AG08395 (cell line): ENCODE measurements at regions not wholly inside any gene's neighbourhood (a gene's known extent, or its start where the extent isn't known, plus 50 kb on each side); places are given as distances from the start of the nearest gene placed in this dataset.
A peak's percentile ranks its signal among the peaks of the same experiment; 100 is the strongest.

ENCODE experiments used
- DNase-seq: peaks from one replicate; pipeline ENCODE4 v3.0.0; 2012; ENCODE audit warnings: mixed read lengths, low spot score

DNA sequence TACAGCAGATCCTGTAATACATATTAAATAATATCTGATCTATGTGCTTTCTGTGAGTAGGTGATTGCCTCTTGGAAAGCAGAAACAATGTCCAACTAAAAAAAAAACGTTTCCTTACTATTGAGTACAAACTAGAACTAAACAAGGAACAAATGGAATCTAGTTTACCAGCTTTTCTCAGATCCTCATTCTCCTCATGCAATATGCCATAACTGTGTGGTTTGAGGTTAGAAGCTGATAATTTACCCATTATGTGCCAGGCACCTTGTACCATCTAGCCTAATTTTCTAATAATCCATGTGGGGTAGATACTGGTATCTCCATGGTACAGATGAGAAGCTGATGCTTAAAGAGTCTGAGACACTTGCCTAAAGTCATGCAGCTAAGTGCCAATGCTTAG, 154.7 kb downstream of the PTGER3 start:
- DNase-seq, result no peak

DNA sequence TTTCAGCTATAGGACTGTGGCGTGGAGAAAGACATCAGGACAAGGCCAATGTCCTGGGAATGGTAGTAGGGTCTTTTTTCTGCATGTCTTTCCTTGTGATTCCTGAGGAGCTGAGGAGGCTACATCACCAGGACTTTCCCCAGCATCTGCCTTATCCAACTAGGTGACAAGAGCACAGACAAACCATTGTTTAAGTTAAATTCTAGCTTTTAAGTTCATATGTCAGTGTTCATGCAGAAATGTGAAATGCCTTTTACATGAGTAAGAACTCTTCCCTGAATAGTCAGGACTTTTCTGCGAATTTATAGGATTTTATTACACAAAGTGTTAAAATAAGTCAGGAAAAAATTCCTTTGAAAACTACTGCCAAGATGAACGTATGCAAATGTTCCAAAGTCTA, 154.2 kb downstream of the PTGER3 start:
- no peak for DNase-seq

DNA sequence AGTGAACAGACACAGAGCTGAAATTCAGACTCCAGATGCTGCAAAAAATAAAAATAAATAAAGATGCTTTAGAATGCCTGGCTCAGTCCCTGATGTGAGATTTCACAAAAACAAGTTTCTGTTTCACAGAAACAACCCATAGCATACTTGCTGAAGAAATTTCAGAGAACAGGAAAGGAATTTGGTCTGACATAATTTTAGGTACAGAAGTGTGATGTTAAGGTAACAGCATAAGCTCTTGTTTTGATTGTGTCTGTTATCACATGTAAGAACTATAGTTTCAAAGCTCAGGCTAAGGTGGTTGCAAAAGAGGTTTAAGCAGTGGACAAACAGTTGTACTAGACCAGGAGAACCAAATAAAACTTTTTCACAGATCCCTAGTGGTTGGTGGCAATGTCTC, 152.1 kb downstream of the PTGER3 start:
- no peak for DNase-seq

DNA sequence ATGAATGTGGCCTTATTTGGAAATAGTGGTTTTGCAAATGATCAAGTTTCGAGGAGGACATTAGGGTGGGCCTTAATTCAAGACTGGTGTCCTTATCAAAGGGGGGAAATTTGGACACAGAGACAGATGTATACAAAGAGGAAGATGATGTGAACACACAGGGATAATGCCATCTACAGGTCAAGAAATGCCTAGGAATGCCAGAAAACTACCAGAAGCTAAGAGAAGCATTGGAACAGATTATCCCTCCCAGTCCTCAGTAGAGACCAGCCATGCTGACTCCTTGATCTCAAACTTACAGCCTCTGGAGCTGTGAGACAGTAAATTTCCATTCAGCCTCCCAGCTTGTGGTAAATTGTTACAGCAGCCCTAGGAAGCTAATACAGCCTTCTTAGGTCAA, 151.4 kb downstream of the PTGER3 start:
- DNase-seq, result peak; percentile 21

DNA sequence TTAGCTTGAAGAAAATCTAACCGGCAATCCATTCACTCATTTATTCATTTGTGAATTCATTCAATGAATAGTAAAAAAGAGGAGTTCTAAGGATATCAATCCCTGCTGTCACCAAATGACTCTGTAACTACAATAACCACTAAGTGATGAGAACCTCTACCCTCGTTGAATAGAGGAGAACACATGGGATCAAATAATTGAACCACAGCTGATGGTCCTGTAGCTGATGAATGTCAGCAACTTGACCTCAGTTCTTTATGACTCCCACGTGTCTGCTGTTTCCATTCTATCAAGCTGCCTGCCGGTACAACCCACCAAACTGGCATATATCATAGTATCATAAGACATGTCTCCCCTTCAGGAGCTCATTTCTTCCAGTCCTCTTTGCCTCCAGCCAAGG, 150.3 kb downstream of the PTGER3 start:
- DNase-seq, result no peak

DNA sequence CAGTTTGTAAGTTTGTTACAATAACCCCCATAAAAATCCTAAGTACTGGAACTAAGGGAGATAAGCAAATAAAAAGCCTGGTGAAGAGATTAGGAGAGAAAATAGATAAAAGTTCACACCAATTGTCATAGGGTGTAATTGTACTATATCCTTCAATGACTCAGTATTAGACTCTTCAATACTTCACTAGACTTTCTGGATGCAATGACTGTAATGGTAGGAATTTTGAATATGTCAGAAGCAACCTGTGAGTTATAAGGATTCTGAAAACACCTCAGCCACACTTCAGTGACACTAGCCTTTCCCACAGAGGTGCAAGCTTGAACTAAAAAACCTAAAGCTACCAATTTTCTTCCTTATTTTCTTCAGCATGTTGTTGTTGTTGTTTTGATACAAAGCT, 147.9 kb downstream of the PTGER3 start:
- DNase-seq, result peak; percentile 15

DNA sequence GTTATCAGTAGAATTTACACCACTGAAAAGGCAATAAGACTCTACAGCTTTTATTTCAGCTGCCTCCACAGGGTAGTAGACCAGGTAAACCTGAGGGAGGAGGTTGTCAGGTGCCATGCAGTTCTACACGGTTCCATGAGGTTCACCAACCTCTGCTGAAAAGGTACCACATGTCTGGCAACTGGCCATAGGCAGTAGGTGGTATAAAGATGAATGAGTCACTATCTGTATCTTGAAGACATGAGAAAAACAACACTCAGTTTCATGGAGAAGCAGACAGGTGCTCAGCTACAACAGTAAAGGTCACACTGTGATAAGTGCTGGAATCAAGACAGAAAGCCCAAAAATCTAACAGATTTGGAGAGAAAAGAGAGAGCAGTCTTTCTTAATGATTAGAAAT, 145.4 kb downstream of the PTGER3 start:
- no peak for DNase-seq

DNA sequence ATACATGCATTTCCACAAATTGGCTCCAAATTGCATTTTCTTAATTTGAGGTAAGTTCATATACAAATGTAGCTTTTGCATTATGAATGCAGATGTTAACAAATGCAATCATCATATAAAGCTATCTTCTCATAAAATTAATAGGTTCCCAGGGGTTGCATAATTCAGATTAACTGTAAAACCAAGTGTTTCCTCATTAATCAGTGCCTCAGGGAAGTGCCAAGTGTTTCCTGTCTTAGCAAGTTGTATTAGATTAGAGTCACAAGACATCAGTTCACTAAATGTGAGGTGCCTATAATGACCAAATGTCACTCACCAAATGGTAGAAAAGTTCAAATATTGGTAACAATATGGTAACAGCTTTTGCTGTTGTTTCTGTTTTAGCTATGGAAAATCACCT, 140.8 kb downstream of the PTGER3 start:
- DNase-seq, result no peak

DNA sequence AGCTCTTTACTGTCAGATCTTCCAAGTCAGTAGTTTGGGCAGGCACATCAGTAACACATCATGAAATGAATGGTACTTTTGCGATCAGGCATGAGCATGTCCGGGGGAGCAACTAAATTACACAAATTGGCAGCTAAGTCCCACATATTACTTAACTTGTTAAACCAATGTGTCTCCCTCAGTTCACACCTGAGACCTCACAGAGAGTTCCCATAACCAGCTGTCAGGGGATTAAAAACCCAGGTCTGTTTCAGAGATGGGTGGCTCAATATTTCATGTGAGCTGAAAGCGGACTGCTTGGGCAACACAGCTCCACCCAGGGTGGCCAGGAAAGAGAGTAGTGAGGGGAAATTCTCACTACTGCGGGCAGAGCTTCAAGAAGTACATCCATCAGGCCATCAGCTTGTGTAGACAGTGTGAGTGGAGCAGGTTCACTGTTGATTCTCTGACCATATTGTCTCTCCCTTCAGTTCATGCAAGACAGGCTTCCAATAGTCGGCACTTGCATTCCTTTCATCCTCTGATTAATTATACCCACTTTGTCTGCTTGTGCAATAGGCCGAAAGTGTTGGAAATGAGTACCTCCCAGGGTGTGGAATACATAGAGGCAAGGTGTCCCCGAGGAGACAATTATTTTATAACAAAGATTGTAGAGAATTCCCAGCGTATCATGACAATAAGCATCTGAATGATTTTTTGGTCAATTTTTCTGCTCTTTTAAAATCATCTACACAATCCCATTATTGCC, 139.9 kb downstream of the PTGER3 start:
- no peak for DNase-seq

DNA sequence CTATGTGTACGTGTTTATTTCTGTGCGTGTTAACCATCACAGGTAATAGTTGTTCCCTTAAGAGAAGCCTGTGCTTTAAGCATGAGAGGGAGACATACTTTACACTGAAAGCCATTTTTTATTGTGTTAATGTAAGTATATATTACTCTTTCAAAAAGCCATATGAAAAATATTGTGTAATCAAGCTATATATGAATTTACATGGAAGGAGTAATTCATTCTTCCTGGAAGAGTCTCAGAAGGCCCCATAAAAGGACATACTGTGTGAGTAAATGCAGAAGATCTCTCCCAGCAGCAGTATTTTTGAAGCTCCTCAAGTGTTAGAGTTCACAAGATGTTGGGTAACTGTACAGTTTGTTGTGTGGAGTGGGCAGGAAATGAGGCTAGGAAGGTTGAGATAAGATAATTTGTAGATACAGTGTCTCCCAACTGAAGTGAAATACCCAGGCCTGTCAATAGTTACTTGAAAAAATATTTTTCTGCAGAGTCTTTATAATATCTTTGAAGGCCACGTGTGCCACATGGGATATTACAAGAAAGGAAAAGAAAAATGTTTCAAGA, 138.3 kb downstream of the PTGER3 start:
- no peak for DNase-seq

DNA sequence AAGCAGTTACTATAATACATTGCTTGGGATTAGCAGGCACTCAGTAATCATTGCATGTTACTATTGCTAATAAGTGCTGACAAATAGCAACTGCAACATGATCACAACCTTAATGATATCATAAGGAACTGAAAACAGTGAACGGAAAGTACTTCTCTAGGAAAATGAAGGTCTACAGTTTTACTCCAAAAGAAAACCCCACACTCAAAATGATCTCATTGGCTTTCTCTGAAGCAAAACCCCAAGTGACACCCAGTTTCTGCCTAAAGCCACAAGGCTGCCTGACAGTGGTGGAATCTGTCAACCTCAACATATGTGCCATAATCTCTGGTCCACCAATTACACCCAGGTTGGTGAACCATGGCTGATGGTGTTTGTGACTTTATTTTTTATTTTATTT, 137.6 kb downstream of the PTGER3 start:
- no peak for DNase-seq

DNA sequence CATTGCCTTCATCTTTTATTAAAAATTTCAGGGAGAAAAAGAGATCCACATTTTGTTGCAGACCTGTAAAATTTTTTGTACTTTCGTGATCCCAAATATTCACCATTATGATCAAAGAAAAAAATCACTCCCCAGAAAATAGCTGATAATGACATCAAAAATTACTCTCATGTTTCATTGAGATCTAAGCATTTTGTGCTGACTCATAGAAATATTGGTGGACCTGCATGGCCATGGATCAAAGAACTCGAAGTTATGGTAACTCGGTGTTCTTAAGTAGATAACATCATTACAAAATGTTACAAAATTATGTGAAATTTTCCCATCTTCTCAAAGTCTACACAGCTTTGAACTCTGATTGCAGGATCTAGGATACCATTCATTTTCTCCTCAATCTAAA, 135.8 kb downstream of the PTGER3 start:
- DNase-seq, result no peak

DNA sequence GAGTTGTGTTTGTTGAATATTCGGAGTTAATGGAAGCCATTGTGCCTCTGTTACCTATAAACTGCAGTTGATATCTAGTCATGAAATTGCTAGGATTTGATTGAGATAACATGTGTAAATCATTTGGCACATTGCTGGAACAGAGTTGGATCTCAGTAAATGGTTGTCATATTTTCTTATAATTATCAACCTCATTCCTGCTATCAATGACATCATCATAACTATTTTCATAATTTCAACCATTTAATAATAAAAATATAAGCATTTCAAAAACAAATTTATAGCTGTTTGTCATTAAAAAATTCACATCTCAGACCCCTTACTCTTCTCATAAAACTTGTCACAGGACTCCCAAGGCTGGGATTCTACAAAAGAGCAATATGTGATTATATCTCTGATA, 133.4 kb downstream of the PTGER3 start:
- DNase-seq, result no peak

DNA sequence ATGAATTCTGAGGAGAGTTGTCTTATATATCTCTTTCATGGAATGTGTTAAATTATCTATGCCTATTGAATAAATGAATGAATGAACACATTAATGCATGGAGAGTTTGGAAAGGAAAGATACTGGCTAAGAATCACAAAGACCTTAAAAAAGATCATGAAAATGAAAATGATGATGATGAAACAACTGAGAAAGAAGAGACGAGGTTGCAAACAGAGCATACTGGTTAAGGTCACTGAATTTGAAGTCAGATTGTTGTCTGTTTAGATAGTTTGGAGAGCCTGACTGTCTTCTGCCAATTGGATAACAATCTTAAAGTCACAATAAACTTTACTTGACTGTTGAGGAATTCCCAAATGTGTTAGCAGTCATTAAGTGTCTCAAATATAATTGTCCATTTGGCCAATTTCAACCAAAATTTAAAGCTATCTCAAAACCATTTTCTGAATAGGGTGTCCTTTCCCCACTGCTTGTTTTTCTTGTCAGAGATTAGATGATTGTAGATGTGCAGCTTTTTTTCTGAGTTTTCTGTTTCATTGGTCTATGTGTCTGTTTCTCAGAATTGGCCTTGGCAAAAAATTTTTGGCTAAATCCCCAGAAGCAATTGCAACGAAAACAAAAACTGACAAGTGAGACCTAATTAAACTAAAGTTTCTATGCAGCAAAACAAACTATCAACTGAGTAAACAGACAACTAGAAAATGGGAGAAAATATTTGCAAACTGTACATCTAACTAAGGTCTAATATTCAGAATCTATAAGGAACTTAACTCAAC, 132.2 kb downstream of the PTGER3 start:
- DNase-seq, result no peak

DNA sequence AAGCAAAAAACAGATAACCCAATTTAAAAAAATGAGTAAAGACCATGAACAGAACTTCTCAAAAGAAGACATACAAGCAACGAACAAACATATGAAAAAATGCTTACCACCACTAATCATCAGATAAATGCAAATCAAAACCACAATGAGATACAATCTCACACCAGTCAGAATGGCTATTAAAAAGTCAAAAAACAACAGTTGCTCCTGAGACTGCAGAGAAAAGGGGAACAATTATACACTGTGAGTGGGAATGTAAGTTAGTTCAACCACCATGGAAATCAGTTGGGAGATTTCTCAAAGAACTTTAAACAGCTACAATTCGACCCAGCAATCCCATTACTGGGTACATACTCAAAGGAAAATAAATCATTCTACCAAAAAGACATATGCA, 131.6 kb downstream of the PTGER3 start:
- DNase-seq, result no peak

DNA sequence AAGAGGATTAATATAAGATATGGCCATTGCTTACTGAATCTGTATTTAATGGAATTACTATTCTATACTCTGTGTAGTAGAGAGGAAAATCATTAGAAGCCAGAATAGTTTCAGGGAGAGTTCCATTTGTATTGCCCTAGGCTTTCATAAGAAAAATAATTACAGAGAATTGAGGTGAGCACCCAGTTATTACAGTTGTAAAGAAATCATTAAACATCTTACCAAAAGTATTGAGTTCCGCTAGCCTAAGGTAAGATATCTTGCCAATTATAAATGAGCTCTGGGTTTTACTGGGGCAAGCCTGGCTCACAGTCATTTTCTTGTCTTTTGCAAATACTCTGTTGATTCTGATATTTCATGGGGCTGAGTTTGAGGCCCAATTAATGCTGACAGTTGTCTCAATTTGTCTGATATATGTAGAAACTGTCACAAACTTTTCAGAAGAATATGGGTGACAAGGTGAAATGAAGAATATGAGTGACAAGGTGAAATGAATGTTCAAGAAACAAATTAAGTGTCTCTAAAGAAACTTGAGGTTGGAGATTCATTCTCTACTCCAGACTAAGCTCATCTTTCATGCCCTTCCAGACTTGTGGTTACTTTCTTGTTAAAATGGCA, 127.8 kb downstream of the PTGER3 start:
- DNase-seq, result no peak
